HG02678 (cell line): ENCODE measurements at regions not wholly inside any gene's neighbourhood (a gene's known extent, or its start where the extent isn't known, plus 50 kb on each side); places are given as distances from the start of the nearest gene placed in this dataset.

ENCODE experiments used
- ATAC-seq: cut with Tn5 transposase; IDR thresholded peaks from one replicate; pipeline ENCODE4 v1.9.1; 2021; ENCODE audit warnings: mild to moderate bottlenecking, moderate library complexity; ENCODE audit not compliant: unreplicated experiment

GRCh38 chr2:217061916-217062505 lies 202.1 kb upstream of the TNP1 start:
- no peak for ATAC-seq

GRCh38 chr2:217060951-217061547 lies 201.2 kb upstream of the TNP1 start:
- no peak for ATAC-seq

- ATAC-seq = no peak
These were observed 200.7 kb upstream of the TNP1 start for GRCh38 chr2:217060516-217060915.

GRCh38 chr2:217058791-217059755 lies 199.2 kb upstream of the TNP1 start:
- ATAC-seq = no peak

GRCh38 chr2:217057773-217058172 lies 197.9 kb upstream of the TNP1 start:
- no peak for ATAC-seq

- ATAC-seq = no peak
These were observed 195.8 kb upstream of the TNP1 start for GRCh38 chr2:217055624-217056023.

- no peak for ATAC-seq
These were observed 194.9 kb upstream of the TNP1 start for GRCh38 chr2:217054791-217055190.

- no peak for ATAC-seq
These were observed 193.2 kb upstream of the TNP1 start for GRCh38 chr2:217052856-217053577.

GRCh38 chr2:217051416-217051815 lies 191.6 kb upstream of the TNP1 start:
- ATAC-seq = no peak

GRCh38 chr2:217049956-217050355 lies 190.1 kb upstream of the TNP1 start:
- ATAC-seq = no peak

GRCh38 chr2:217049422-217049821 lies 189.6 kb upstream of the TNP1 start:
- no peak for ATAC-seq

- no peak for ATAC-seq
These were observed 188.9 kb upstream of the TNP1 start for GRCh38 chr2:217048730-217049129.

- no peak for ATAC-seq
These were observed 187.8 kb upstream of the TNP1 start for GRCh38 chr2:217047631-217048030.

- ATAC-seq = no peak
These were observed 187.3 kb upstream of the TNP1 start for GRCh38 chr2:217047209-217047608.

GRCh38 chr2:217045700-217046475 lies 186.0 kb upstream of the TNP1 start:
- no peak for ATAC-seq

GRCh38 chr2:217040099-217040498 lies 180.2 kb upstream of the TNP1 start:
- ATAC-seq = no peak

GRCh38 chr2:217038001-217038400 lies 178.1 kb upstream of the TNP1 start:
- no peak for ATAC-seq

GRCh38 chr2:217037353-217037752 lies 177.5 kb upstream of the TNP1 start:
- ATAC-seq = no peak

GRCh38 chr2:217035967-217036366 lies 176.1 kb upstream of the TNP1 start:
- ATAC-seq = no peak

- no peak for ATAC-seq
These were observed 173.3 kb upstream of the TNP1 start for GRCh38 chr2:217033186-217033585.
